Common myeloid progenitor, CD34-positive (primary cell): ENCODE measurements at regions not wholly inside any gene's neighbourhood (a gene's known extent, or its start where the extent isn't known, plus 50 kb on each side); places are given as distances from the start of the nearest gene placed in this dataset.

Experiments used
- CTCF ChIA-PET: fragments of 350-600 bp; sonication (Branson Sonifier 250); formaldehyde crosslinking; loops from one replicate; lab custom pipeline; 2021; ENCODE audit warnings: antibody characterized with exemption; lab: Charles Lee
- POLR2A ChIA-PET: fragments of 350-600 bp; sonication (Branson Sonifier 250); formaldehyde crosslinking; loops from one replicate; lab custom pipeline; 2021; ENCODE audit warnings: antibody characterized with exemption; lab: Charles Lee
- DNase-seq, 3 donors: peaks; one replicate each; pipeline versions ENCODE4 v3.0.0 to v3.0.0-alpha.2; 2013
- H3K27ac ChIP-seq, 2 experiments: 1 replicate in 1 of 2; 2 replicates in 1 of 2; pipeline ENCODE4 v1.7.0; 2013; ENCODE audit warnings: inconsistent platforms in 2 of 2, low read length in 2 of 2, mild to moderate bottlenecking in 2 of 2, low read depth in 1 of 2, moderate library complexity in 1 of 2; ENCODE audit not compliant: severe bottlenecking in 2 of 2, insufficient read depth in 1 of 2, poor library complexity in 1 of 2
- H3K27me3 ChIP-seq, 5 experiments: replicated peaks in 2 of 5; 1 replicate in 3 of 5; 2 replicates in 2 of 5; pipeline versions ENCODE4 v1.6.1 to v1.7.0; 2013; ENCODE audit warnings: low read length in 4 of 5, mild to moderate bottlenecking in 2 of 5, moderate library complexity in 2 of 5, inconsistent platforms in 1 of 5; ENCODE audit not compliant: insufficient read depth in 5 of 5, control insufficient read depth in 4 of 5
- H3K36me3 ChIP-seq, 4 experiments: 1 replicate in 2 of 4; 2 replicates in 2 of 4; pipeline versions ENCODE4 v1.6.1 to v1.7.0; 2013; ENCODE audit warnings: low read length in 3 of 4, control low read depth in 1 of 4, mild to moderate bottlenecking in 1 of 4; ENCODE audit not compliant: control insufficient read depth in 4 of 4, insufficient read depth in 4 of 4
- H3K4me1 ChIP-seq, 4 experiments: 1 replicate in 3 of 4; 2 replicates in 1 of 4; pipeline versions ENCODE4 v1.6.1 to v1.7.1; 2013; ENCODE audit warnings: low read length in 3 of 4, mild to moderate bottlenecking in 3 of 4, control low read depth in 1 of 4, inconsistent platforms in 1 of 4, moderate library complexity in 1 of 4; ENCODE audit not compliant: control insufficient read depth in 4 of 4, insufficient read depth in 4 of 4; ENCODE audit errors: control extremely low read depth in 1 of 4
- H3K4me3 ChIP-seq, 7 experiments: 1 replicate in 4 of 7; 2 replicates in 3 of 7; pipeline versions ENCODE4 v1.5.1 to v1.7.0; 2013; ENCODE audit warnings: mild to moderate bottlenecking in 7 of 7, low read length in 6 of 7, moderate library complexity in 6 of 7, inconsistent platforms in 2 of 7, low read depth in 2 of 7, control low read depth in 1 of 7; ENCODE audit not compliant: insufficient read depth in 4 of 7, control insufficient read depth in 1 of 7; ENCODE audit errors: extremely low read depth in 1 of 7
- H3K9me3 ChIP-seq, 5 experiments: 1 replicate in 4 of 5; 2 replicates in 1 of 5; pipeline versions ENCODE4 v1.6.1 to v1.7.1; 2013; ENCODE audit warnings: low read length in 4 of 5, mild to moderate bottlenecking in 2 of 5, inconsistent platforms in 1 of 5, low read depth in 1 of 5, moderate library complexity in 1 of 5; ENCODE audit not compliant: control insufficient read depth in 4 of 5, insufficient read depth in 2 of 5; ENCODE audit errors: control extremely low read depth in 1 of 5
- WGBS: methylation state at CpG from one replicate; pipeline ENCODE4 v1.1.5; 2013; ENCODE audit not compliant: insufficient coverage; 5-methylcytosine and 5-hydroxymethylcytosine counted together

DNA sequence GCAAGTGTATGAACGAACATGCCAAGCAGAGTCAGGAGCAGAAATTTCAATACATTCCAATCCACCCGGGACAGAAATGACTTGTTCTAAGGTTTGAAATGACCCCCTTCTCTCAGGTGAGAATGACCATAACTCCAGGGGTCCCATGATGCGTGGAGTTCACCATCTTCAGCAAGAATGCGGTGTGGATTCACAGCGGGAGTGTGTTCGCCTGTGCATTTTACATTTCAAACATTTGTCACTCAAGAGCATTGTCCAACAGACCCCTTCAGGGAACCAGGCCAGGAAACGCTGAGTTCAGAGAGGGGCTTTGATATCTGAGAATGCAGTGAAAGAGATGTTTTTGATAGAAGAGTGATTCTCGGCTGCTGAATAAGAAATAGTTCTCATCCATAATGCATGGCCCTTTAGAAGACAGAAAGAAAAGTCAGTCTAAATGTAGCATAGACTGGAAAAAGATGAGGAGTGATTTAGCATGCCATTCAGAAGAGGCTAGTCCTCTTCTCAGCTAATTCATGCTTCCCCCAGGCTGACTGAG lies 200.3 kb upstream of the KCNG1 start:
- DNase-seq, result no peak
- ChIA-PET CTCF (interaction anchor here (1.5 kb wide), 1 partner anchor 87 kb away, joined by 3 read pairs; no protein-coding TSS in a partner anchor), POLR2A (no interaction called here)
- 55% methylated on average over 4 of the region's 8 CpGs for WGBS
- peaks cover 2 to 42% (median 12%) of the 10 kb centered on the region in 5 experiments for H3K27me3 ChIP-seq
- peaks cover 0 to 7% (median 3%) of the 10 kb centered on the region in 4 experiments for H3K4me1 ChIP-seq
- no peaks in the 10 kb centered on the region for H3K36me3 ChIP-seq
- peaks cover 0 to 3% (median 0%) of the 10 kb centered on the region in 5 experiments for H3K9me3 ChIP-seq
- no peak overlapping the region for H3K27ac ChIP-seq
- no peak overlapping the region for H3K4me3 ChIP-seq

DNA sequence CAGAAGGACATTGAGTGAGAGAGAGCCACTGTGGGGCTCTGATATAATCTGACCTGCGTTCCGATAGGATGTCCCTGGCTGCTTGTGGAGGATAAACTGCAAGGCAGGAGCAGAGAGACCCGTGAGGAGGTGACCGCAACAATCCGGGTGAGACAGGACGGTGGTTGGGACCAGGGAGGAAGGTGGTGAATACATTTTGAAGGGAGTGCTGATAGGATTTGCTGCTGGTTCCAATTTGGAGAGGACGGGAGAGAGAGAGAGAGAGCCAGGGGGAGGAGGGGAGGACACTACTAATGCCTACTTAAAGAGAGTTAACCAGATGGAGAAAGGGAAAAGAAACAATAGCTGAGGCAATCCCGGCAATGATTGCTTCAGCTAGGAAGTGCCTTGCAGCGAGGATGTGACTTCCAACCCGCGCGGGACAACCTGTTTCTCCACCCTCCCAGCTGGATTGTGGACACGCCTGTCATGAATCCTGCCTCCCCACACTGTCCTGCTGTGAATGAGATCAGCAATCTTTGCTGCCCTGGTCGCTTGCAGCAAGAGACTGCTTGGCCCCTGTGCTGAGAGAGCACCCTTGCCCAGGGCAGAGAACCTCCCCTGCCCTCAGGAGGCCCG lies 199.0 kb upstream of the KCNG1 start:
- Histone ChIP-seq H3K4me3 (no peak overlapping the region), H3K36me3 (no peaks in the 10 kb centered on the region), H3K27me3 (peaks cover 2 to 45% (median 12%) of the 10 kb centered on the region in 5 experiments), H3K4me1 (peaks cover 0 to 7% (median 3%) of the 10 kb centered on the region in 4 experiments), H3K9me3 (peaks cover 0 to 12% (median 8%) of the 10 kb centered on the region in 5 experiments), H3K27ac (no peak overlapping the region)
- POLR2A ChIA-PET, result no interaction called here
- CTCF ChIA-PET, result interaction anchor here (1.7 kb wide), 1 partner anchor 10 kb away, joined by 4 read pairs; no protein-coding TSS in a partner anchor
- WGBS, result 36% methylated on average over 11 of the region's 15 CpGs
- DNase-seq, result no peak

DNA sequence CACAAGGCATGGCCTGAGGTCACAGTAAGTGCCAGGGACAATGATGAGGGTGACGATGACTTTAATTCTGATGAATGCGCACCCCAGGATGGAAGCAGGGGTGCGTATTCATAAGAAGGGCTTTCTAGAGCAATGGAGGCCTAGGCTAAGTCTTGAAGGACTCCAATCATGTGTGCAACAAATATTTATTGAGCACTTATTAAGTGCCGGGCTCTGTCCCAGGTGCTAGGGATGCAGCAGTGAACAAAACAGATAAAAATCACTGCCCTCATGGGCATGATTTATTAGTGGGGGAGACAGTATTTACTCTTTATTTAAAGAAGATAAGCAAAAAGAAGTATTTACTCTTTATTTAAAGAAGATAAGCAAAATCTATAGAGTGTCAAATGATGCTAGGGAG lies 198.2 kb upstream of the KCNG1 start:
- ChIA-PET CTCF (interaction anchor here (1.7 kb wide), 1 partner anchor 9 kb away, joined by 4 read pairs; no protein-coding TSS in a partner anchor), POLR2A (no interaction called here)
- WGBS, result 100% methylated on average over 4 of the region's 4 CpGs
- Histone ChIP-seq H3K36me3 (no peaks in the 10 kb centered on the region), H3K4me3 (no peak overlapping the region), H3K9me3 (peaks cover 0 to 16% (median 10%) of the 10 kb centered on the region in 5 experiments), H3K27me3 (peaks cover 0 to 45% (median 12%) of the 10 kb centered on the region in 5 experiments), H3K27ac (no peak overlapping the region), H3K4me1 (peaks cover 0 to 7% (median 3%) of the 10 kb centered on the region in 4 experiments)
- no peak for DNase-seq

DNA sequence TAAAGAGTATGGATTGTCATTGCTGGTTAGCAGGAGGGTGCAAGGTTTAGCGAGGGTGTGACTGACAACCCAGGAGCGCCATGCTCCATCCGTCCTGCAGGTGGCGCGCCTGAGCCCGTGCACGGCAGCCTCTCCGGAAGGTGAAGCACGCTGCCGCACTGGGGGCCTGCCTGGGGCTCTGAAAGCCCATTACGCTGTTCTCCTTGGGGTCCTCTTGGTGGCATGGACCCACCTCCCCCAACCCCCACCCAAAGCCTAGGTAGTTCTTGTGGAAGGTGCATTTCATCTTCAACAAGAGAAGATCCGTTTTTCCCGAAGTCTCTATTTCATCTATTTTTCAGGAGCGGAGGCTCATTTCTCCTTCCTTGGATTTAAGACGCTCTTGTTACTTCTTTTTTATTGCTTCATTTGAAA lies 197.4 kb upstream of the KCNG1 start:
- no peak overlapping the region for H3K4me3 ChIP-seq
- peaks cover 0 to 7% (median 3%) of the 10 kb centered on the region in 4 experiments for H3K4me1 ChIP-seq
- DNase-seq, result peak; percentile 25 to 53 (median 48)
- H3K9me3 ChIP-seq, result peaks cover 0 to 16% (median 10%) of the 10 kb centered on the region in 5 experiments
- no peaks in the 10 kb centered on the region for H3K36me3 ChIP-seq
- POLR2A ChIA-PET, result no interaction called here
- CTCF ChIA-PET, result no interaction called here
- H3K27ac ChIP-seq, result no peak overlapping the region
- 20% methylated on average over 14 of the region's 15 CpGs for WGBS
- H3K27me3 ChIP-seq, result peaks cover 0 to 44% (median 12%) of the 10 kb centered on the region in 5 experiments

DNA sequence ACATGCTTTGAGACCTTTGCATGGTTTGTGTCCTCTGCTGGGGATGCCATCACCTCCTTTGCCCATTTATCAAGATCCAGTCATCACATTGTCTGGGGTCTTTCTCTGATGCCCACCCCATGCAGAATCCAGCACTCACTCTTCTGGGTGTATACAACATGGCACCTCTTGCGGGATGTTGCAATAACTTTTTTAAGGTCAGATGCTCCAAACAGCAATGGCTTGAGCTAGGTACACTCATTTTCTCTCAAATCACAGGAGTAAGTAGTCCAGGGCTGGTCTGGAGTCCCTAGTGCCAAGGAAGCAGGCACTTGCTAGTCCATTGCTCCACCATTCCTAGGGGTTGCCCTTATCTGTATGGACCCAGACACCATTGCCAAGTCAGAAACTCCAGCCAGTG lies 196.6 kb upstream of the KCNG1 start:
- CTCF ChIA-PET, result no interaction called here
- Histone ChIP-seq H3K4me1 (peaks cover 0 to 7% (median 3%) of the 10 kb centered on the region in 4 experiments), H3K4me3 (no peak overlapping the region), H3K27me3 (peaks cover 0 to 39% (median 10%) of the 10 kb centered on the region in 5 experiments), H3K27ac (no peak overlapping the region), H3K9me3 (peaks cover 0 to 13% (median 10%) of the 10 kb centered on the region in 5 experiments), H3K36me3 (no peaks in the 10 kb centered on the region)
- POLR2A ChIA-PET, result no interaction called here
- 100% methylated on average over 1 of the region's 1 CpG for WGBS
- no peak for DNase-seq

DNA sequence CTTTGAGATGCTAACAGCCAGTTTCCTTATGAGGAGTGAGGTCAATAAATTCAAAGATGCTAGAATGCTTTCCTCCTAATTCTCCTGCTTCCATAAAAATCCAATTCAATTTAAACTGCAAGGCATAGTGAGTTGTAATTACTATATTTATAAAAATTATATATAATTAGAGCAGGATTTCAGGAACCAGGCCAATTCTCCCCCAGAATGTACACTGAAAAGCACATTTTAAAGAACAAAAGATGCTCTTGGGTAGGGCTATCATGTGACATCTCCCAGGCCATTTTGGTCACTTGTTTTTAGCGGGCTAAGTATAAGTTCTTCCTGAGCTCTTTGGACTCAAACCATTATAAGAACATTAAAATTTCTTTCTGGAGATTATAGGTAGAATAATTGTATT lies 195.7 kb upstream of the KCNG1 start:
- Histone ChIP-seq H3K9me3 (peaks cover 0 to 13% (median 10%) of the 10 kb centered on the region in 5 experiments), H3K27ac (no peak overlapping the region), H3K36me3 (no peaks in the 10 kb centered on the region), H3K27me3 (peaks cover 0 to 33% (median 9%) of the 10 kb centered on the region in 5 experiments), H3K4me1 (peaks cover 0 to 7% (median 3%) of the 10 kb centered on the region in 4 experiments), H3K4me3 (no peak overlapping the region)
- DNase-seq, result no peak
- WGBS, result no CpG with 5 or more reads among the region's 1 CpG
- ChIA-PET POLR2A (no interaction called here), CTCF (no interaction called here)
